ENCODE measurements at regions not wholly inside any gene's neighbourhood (a gene's known extent, or its start where the extent isn't known, plus 50 kb on each side); places are given as distances from the start of the nearest gene placed in this dataset.

GRCh38 chr7:155868955-155869783 lies 56.9 kb upstream of the SHH start:
- no peak for DNase-seq (ENCODE audit: low read depth)
- Histone ChIP-seq H3K4me1 (ENCODE audit: insufficient read depth, low read length) (no peaks in the 10 kb centered on the region), H3K36me3 (ENCODE audit: insufficient read depth, low read length) (no peaks in the 10 kb centered on the region), H3K9ac (ENCODE audit: low read length) (no peak overlapping the region), H3K4me2 (ENCODE audit: low read length) (no peak overlapping the region), H2AFZ (ENCODE audit: low read depth, low read length) (no peak overlapping the region), H3K4me3 (ENCODE audit: insufficient read depth, low read depth, low read length) (no peak overlapping the region), H4K20me1 (ENCODE audit: insufficient read depth, low read length) (no peaks in the 10 kb centered on the region), H3K27me3 (ENCODE audit: insufficient read depth, low read length) (peaks cover 19% of the 10 kb centered on the region), H3K9me3 (ENCODE audit: insufficient read depth, low read depth, low read length) (peaks cover 4% of the 10 kb centered on the region), H3K79me2 (ENCODE audit: insufficient read depth, low read length) (no peaks in the 10 kb centered on the region), H3K27ac (ENCODE audit: low read depth, low read length) (no peak overlapping the region)
- H3K27me3 Mint-ChIP-seq (ENCODE audit: low read depth, unreplicated experiment): peaks cover 35% of the 10 kb centered on the region
- no peaks in the 10 kb centered on the region for H3K36me3 Mint-ChIP-seq (ENCODE audit: low read depth, unreplicated experiment)
- H3K27ac Mint-ChIP-seq (ENCODE audit: unreplicated experiment): no peak overlapping the region
- H3K4me1 Mint-ChIP-seq (ENCODE audit: low read depth, unreplicated experiment): no peaks in the 10 kb centered on the region
- no peak overlapping the region for H3K4me3 Mint-ChIP-seq (ENCODE audit: unreplicated experiment)
- H3K9me3 Mint-ChIP-seq (ENCODE audit: unreplicated experiment): peaks cover 3% of the 10 kb centered on the region
- no peak for TF ChIP-seq EZH2 (IDR thresholded peaks at IDR 0.05; ENCODE audit: insufficient read depth, low read length)
- TF ChIP-seq, protein P1, sequence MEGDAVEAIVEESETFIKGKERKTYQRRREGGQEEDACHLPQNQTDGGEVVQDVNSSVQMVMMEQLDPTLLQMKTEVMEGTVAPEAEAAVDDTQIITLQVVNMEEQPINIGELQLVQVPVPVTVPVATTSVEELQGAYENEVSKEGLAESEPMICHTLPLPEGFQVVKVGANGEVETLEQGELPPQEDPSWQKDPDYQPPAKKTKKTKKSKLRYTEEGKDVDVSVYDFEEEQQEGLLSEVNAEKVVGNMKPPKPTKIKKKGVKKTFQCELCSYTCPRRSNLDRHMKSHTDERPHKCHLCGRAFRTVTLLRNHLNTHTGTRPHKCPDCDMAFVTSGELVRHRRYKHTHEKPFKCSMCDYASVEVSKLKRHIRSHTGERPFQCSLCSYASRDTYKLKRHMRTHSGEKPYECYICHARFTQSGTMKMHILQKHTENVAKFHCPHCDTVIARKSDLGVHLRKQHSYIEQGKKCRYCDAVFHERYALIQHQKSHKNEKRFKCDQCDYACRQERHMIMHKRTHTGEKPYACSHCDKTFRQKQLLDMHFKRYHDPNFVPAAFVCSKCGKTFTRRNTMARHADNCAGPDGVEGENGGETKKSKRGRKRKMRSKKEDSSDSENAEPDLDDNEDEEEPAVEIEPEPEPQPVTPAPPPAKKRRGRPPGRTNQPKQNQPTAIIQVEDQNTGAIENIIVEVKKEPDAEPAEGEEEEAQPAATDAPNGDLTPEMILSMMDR (IDR thresholded peaks at IDR 0.05; ENCODE audit: insufficient read depth, low read depth, low read length): no peak
- FAIRE-seq: no peak

DNA sequence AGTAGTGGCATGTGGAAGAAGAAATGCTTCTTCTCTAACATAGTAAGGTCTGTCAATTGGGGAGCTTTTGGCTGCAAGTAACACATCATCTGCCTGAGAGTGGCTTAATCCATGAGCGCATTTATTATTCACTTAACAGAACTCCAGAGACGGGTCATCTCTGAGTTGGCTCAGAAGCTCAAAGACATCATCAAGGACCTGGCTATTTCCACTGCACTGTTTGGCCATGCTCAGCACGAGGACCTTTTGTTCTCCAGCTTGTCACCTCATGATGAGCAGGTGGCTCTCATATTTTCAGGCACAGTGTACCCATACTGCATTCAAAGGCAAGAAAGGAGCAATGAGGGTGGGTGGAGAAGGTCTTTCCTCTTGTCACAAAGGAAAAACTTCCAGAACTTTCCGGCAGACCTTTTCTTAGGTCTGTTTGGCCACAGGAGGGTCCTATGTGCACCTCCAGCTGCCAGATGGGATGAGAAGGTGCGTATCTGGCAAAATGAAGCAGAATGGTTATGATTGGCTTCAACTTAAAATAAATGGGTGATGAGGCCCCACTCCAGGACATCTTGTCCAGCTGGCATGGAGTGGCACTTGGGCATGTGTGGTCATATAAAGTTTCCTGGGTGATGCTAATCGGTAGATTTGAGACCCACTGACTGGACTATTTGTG lies 55.6 kb upstream of the SHH start:
- DNase-seq (ENCODE audit: low read depth): no peak
- peaks cover 36% of the 10 kb centered on the region for H3K27me3 Mint-ChIP-seq (ENCODE audit: low read depth, unreplicated experiment)
- no peak overlapping the region for H3K4me3 ChIP-seq (ENCODE audit: insufficient read depth, low read depth, low read length)
- no peak overlapping the region for H3K27ac ChIP-seq (ENCODE audit: low read depth, low read length)
- no peak for FAIRE-seq
- H3K4me1 Mint-ChIP-seq (ENCODE audit: low read depth, unreplicated experiment): no peaks in the 10 kb centered on the region
- H2AFZ ChIP-seq (ENCODE audit: low read depth, low read length): no peak overlapping the region
- H3K9me3 Mint-ChIP-seq (ENCODE audit: unreplicated experiment): peaks cover 3% of the 10 kb centered on the region
- TF ChIP-seq, protein P1 (IDR thresholded peaks at IDR 0.05; ENCODE audit: insufficient read depth, low read depth, low read length): no peak
- TF ChIP-seq EZH2 (IDR thresholded peaks at IDR 0.05; ENCODE audit: insufficient read depth, low read length): no peak
- H4K20me1 ChIP-seq (ENCODE audit: insufficient read depth, low read length): no peaks in the 10 kb centered on the region
- no peaks in the 10 kb centered on the region for H3K79me2 ChIP-seq (ENCODE audit: insufficient read depth, low read length)
- H3K27me3 ChIP-seq (ENCODE audit: insufficient read depth, low read length): peaks cover 17% of the 10 kb centered on the region
- no peaks in the 10 kb centered on the region for H3K36me3 ChIP-seq (ENCODE audit: insufficient read depth, low read length)
- H3K9ac ChIP-seq (ENCODE audit: low read length): no peak overlapping the region
- no peaks in the 10 kb centered on the region for H3K36me3 Mint-ChIP-seq (ENCODE audit: low read depth, unreplicated experiment)
- H3K4me1 ChIP-seq (ENCODE audit: insufficient read depth, low read length): no peaks in the 10 kb centered on the region
- peaks cover 4% of the 10 kb centered on the region for H3K9me3 ChIP-seq (ENCODE audit: insufficient read depth, low read depth, low read length)
- no peak overlapping the region for H3K4me3 Mint-ChIP-seq (ENCODE audit: unreplicated experiment)
- peak overlapping the region; percentile 23 for H3K27ac Mint-ChIP-seq (ENCODE audit: unreplicated experiment)
- H3K4me2 ChIP-seq (ENCODE audit: low read length): no peak overlapping the region
